ENCODE measurements at regions not wholly inside any gene's neighbourhood (a gene's known extent, or its start where the extent isn't known, plus 50 kb on each side); places are given as distances from the start of the nearest gene placed in this dataset.

DNA sequence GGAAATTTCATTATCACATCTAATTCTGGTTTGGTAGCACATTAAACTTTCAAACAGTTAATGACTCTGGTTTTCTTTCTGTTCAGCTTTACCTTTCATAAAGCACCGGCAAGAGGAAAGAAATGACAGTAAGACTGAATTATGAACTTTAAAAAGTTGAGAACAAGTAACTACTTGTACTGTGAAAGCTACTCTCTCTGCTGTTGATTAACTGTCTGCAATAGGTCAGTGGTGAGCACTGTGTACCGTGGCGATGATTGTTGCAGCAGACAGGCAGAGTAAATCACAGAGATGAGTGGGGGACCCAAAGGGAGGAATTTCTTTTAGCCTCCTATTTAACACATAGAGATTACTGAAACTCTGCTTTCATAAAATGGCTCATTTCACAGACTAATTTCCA is 74.0 kb upstream of the MEF2C start:
- no peak for DNase-seq (ENCODE audit: low read depth)

GRCh38 chr5:88956416-88956815 is 73.4 kb upstream of the MEF2C start:
- no peak for DNase-seq (ENCODE audit: low read depth)

DNA sequence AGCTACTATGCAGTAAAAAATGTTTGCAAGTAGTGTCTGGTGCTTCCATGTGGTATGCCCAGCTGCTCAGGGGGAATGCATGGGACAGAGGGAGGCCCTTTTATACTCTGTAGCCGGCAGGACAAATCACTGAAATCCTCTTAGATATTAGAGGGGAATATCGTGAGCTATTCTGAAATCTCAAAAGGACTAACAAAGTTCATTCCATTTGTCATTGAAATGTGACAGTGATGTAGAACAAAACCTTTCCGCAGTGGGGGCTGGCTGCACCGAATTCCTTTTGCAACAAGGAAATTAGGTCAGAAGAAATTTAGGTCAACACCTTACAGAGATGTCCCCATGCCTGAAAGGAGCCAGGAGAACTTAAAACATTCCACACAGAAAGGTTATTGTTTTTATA is 72.4 kb upstream of the MEF2C start:
- DNase-seq (ENCODE audit: low read depth) = no peak

DNA sequence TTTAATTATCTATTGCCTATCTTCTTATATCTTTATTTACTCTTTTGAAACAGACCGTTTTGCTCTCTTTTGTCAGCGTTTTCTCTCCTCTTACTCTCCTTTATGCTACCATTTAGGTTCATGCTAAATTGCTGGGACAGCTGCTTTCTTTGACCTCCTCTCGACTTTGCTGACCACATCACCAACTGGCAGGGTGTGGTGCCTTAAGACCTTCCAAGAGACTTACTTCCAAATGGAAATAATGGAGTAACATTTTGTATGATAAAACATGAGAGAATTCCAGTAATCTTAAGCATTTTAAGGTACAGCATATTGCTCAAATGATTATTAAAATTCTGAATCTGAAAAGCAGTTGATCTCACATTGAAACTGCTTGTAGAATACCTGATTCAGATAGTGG is 71.5 kb upstream of the MEF2C start:
- no peak for DNase-seq (ENCODE audit: low read depth)

DNA sequence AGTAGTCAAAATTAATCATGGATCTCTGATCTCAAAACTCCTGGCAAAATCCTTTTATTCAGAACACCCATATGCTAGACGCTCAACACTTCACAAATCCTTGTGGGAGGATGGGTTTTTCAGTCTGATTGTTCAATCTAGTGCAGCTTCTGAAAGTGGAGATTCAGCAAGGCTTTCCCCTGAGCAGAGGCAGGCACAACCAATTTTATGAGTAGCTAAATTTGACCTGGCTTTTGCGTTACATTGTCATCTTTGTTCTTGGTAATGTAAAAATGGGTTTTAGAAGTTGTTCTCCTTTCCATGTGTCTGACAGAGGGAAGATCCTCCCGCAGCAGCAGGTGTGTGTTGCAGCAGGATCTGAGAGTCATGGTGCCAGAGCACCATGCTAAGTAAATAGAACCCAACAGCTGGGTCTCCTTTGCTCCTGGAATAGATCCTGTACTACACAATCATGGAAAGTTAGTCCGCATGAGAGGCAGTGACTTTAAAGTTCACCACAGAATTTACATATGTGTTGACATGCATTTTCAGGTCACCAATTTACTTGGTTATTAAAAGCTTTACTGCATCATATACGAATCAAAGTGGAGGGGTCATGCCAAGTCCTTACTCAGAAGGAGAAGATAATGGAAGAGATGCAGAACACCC is 70.1 kb upstream of the MEF2C start:
- DNase-seq (ENCODE audit: low read depth) = no peak

DNA sequence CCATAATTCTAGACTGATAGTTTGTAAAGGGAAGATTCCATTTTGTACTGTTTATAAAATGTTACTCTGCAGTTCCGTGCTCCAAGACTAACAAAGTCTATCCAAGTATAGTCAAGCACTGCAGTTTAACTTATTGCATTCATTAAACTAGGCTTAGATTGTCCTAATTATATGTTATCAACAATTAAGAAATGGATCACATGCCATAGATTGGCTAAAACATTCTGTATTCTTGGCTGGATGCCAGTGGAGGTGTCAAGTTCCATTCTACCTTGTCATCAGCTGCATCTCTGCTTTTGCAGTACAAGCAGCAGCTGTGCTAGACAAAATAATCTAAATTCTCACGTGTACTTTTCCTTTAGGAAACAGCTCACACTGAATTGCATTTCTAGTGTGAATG is 69.4 kb upstream of the MEF2C start:
- DNase-seq (ENCODE audit: low read depth) = peak; percentile 8

GRCh38 chr5:88951457-88951856 is 68.5 kb upstream of the MEF2C start:
- DNase-seq (ENCODE audit: low read depth) = no peak

DNA sequence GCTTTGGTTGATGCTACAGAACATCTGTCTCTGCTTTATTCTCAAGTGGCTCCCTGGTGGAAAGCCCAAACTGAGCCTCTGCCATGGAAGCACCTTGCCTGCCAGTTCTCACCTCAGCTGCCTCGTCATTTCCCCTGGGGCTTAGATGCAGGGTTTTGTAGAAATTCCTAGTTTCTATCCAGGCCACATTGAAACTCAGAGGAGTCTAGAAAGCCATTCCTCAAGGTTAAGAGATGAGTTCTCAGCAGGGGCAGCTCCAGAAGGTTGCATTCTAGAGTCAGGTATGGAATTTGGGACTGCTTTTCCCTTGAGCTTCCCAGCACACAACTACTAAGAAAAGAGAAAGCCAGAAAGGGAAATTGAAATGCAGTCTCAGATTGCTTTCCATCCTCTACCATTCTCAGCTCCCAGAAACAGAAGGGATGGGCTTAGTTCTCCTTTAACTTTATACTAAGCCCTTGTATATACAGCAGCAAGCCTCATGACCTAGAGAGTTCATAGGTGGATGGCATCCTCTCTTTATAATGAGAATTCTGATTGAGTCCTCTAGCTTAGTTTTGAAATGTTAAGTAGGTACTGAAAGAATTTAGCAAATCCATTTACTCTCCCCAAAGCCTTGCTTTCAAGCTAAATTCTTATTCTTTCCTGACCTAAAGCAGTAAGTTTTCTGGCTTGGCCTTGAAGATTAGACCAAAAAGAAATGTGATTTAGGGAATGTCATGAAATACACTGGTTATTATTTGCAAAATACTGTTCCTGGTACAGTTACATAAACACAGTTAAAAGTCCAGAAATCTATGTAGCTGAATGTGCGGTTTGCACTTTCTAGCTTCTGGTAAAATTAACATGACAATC is 66.0 kb upstream of the MEF2C start:
- no peak for DNase-seq (ENCODE audit: low read depth)

DNA sequence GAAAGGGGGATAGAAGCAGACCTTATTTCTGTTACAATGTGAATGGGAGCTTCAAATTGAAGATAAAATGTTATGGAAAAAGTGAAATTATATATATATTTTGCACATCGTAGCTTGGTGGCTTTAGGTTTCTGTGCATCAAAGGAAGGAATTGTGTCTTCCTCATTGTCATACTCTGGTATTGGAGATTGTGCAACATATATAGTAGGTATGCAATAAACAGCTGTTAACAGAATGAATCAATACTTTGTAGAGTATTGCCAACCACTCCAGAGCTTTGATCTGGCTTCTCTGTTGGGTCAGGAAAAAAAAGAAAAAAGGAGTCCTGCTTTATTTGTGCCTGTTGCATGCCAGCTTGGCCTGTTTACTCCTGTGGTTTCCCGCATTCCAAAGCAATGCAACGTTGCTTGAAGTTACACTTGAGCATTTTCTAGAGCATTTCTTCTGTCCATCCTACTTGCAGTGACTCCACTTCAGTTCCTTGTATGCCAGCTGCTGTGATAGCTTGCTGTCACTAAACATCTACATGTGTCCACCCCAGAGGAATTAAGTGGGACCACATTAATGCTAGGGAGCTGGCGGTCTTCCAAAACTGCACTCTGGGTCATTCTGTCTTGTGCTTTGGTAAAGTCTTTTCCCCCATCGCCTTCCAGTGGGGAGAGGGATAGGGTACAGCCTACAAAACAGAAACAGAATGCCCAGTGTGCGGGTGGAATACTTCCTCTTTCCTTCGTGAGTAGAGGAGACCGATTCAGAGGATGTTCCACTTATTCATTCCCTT is 62.0 kb upstream of the MEF2C start:
- DNase-seq (ENCODE audit: low read depth) = no peak

DNA sequence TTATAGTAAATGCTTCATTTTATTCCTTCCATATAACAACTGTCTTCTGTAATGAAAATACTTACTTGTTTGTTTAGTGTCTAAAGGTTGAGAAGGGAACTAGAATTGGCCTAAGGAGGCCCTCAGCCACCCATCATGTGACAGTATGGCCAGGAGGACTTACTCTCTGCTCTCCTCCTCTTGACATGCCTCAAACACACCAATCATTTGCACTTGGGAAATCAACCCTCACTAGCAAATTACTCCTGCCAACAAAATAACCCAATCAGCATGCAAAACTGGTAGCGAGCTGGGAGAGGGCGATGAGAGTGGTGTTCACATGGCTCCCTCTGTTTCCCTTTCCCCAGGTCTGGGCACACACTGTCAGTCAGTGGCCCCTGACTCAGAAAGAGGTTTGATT is 58.6 kb upstream of the MEF2C start:
- no peak for DNase-seq (ENCODE audit: low read depth)

GRCh38 chr5:88940713-88941112 is 57.7 kb upstream of the MEF2C start:
- DNase-seq (ENCODE audit: low read depth) = no peak

GRCh38 chr5:88939300-88939699 is 56.3 kb upstream of the MEF2C start:
- no peak for DNase-seq (ENCODE audit: low read depth)

GRCh38 chr5:88938488-88938887 is 55.5 kb upstream of the MEF2C start:
- DNase-seq (ENCODE audit: low read depth) = no peak

DNA sequence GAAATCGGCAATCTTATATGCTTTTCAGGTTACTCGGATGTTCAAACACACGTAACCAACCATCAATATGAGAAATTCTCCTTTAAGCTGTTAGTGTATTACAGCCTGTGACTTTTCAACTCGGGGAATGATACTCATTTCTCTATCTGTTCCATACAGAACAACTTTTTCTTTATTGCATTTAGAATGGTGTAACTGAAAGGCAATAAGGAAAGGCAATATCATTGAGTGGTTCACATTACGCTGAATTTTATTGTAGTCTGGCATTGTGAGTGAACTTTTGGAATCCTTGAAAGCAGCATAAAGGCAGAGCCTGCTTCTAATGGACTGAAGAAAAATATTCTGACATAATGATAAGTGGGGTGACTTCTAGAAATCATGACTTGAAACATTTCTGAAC is 54.4 kb upstream of the MEF2C start:
- DNase-seq (ENCODE audit: low read depth) = no peak

DNA sequence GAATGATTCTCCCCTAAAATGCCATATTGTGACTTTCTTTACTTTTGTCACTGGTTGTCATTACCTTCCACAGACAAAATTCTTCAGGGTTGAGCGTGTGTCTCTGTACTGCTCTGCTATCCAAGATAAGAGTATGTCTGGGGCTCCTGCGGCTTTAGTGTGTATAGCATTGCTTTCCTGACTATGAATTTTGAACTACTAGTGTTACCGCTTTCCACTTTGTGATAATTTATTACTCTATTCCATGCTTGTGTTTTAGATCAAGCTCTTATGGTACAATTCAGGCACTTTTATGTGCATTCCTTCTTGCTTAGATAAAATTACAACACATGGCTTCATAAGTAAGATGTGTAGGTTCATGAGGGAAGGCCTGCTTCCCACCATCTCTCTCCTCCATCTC is 51.5 kb upstream of the MEF2C start:
- no peak for DNase-seq (ENCODE audit: low read depth)

Measured in fibroblast of the conjunctiva (primary cell).